CD4-positive, alpha-beta T cell treated with Interleukin-12 subunit alpha and Interleukin-12 subunit beta, for 1 hour (primary cell): ENCODE measurements at regions not wholly inside any gene's neighbourhood (a gene's known extent, or its start where the extent isn't known, plus 50 kb on each side); places are given as distances from the start of the nearest gene placed in this dataset.

Experiments used
- DNase-seq: peaks from one replicate; pipeline ENCODE4 v3.0.0-alpha.2; 2020

GRCh38 chr2:239499726-239500573 lies 99.1 kb upstream of the HDAC4 start:
- no peak for DNase-seq

GRCh38 chr2:239498981-239499634 lies 98.3 kb upstream of the HDAC4 start:
- no peak for DNase-seq

GRCh38 chr2:239498576-239498975 lies 97.8 kb upstream of the HDAC4 start:
- no peak for DNase-seq

- DNase-seq = no peak
Observed at GRCh38 chr2:239496700-239497099, 95.9 kb upstream of the HDAC4 start.

- DNase-seq = no peak
Observed at GRCh38 chr2:239495791-239496233, 95.0 kb upstream of the HDAC4 start.

- no peak for DNase-seq
Observed at GRCh38 chr2:239495175-239495574, 94.4 kb upstream of the HDAC4 start.

GRCh38 chr2:239494578-239494977 lies 93.8 kb upstream of the HDAC4 start:
- no peak for DNase-seq

GRCh38 chr2:239489481-239489880 lies 88.7 kb upstream of the HDAC4 start:
- DNase-seq = no peak

GRCh38 chr2:239488125-239488524 lies 87.3 kb upstream of the HDAC4 start:
- DNase-seq = no peak

GRCh38 chr2:239487272-239487671 lies 86.5 kb upstream of the HDAC4 start:
- no peak for DNase-seq

- DNase-seq = no peak
Observed at GRCh38 chr2:239485622-239486021, 84.8 kb upstream of the HDAC4 start.

GRCh38 chr2:239484571-239485355 lies 83.9 kb upstream of the HDAC4 start:
- DNase-seq = no peak

- DNase-seq = no peak
Observed at GRCh38 chr2:239482778-239483712, 82.2 kb upstream of the HDAC4 start.

- DNase-seq = no peak
Observed at GRCh38 chr2:239479471-239479870, 78.7 kb upstream of the HDAC4 start.

GRCh38 chr2:239477591-239477990 lies 76.8 kb upstream of the HDAC4 start:
- no peak for DNase-seq

GRCh38 chr2:239476757-239477585 lies 76.2 kb upstream of the HDAC4 start:
- no peak for DNase-seq

GRCh38 chr2:239476029-239476756 lies 75.4 kb upstream of the HDAC4 start:
- no peak for DNase-seq

- no peak for DNase-seq
Observed at GRCh38 chr2:239475161-239476028, 74.6 kb upstream of the HDAC4 start.

GRCh38 chr2:239473211-239473805 lies 72.5 kb upstream of the HDAC4 start:
- DNase-seq = no peak
